ENCODE measurements at regions not wholly inside any gene's neighbourhood (a gene's known extent, or its start where the extent isn't known, plus 50 kb on each side); places are given as distances from the start of the nearest gene placed in this dataset.

DNA sequence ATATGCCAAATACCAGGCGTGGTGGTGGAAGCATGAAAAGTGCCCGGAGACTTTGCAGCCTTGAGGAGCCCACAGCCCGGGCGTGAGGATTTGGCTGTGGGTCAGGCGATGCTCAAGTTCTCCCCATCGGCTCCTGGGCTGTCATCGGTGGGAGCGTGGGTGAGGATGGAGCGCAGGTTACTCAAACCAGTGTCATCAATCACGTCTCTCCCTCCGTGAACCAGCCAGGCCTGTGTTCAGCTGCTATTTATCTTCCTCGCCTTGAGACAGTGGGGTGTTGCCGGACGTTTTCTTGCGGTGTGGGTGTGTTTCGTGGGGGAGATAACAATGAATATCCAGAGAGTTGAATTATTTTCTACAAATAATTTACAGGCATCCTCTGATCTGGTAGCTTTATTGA lies 317.6 kb downstream of the EIPR1 start:
- no peak for TF ChIP-seq POLR2A (IDR thresholded peaks at IDR 0.05)
- TF ChIP-seq, protein P1, sequence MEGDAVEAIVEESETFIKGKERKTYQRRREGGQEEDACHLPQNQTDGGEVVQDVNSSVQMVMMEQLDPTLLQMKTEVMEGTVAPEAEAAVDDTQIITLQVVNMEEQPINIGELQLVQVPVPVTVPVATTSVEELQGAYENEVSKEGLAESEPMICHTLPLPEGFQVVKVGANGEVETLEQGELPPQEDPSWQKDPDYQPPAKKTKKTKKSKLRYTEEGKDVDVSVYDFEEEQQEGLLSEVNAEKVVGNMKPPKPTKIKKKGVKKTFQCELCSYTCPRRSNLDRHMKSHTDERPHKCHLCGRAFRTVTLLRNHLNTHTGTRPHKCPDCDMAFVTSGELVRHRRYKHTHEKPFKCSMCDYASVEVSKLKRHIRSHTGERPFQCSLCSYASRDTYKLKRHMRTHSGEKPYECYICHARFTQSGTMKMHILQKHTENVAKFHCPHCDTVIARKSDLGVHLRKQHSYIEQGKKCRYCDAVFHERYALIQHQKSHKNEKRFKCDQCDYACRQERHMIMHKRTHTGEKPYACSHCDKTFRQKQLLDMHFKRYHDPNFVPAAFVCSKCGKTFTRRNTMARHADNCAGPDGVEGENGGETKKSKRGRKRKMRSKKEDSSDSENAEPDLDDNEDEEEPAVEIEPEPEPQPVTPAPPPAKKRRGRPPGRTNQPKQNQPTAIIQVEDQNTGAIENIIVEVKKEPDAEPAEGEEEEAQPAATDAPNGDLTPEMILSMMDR (IDR thresholded peaks at IDR 0.05), result no peak

All from lower leg skin (tissue), 3 donors.